ENCODE measurements at regions not wholly inside any gene's neighbourhood (a gene's known extent, or its start where the extent isn't known, plus 50 kb on each side); places are given as distances from the start of the nearest gene placed in this dataset.

- no peak for DNase-seq
These were observed 382.8 kb downstream of the BCL11B start for GRCh38 chr14:98888927-98889835.

GRCh38 chr14:98889836-98890185 is 382.2 kb downstream of the BCL11B start:
- no peak for DNase-seq

GRCh38 chr14:98890556-98891340 is 381.2 kb downstream of the BCL11B start:
- DNase-seq: no peak

- DNase-seq: no peak
These were observed 378.3 kb downstream of the BCL11B start for GRCh38 chr14:98893675-98894074.

GRCh38 chr14:98894600-98894999 is 377.4 kb downstream of the BCL11B start:
- DNase-seq: no peak

GRCh38 chr14:98896449-98896848 is 375.5 kb downstream of the BCL11B start:
- DNase-seq: no peak

GRCh38 chr14:98897605-98898309 is 374.2 kb downstream of the BCL11B start:
- no peak for DNase-seq

- no peak for DNase-seq
These were observed 372.6 kb downstream of the BCL11B start for GRCh38 chr14:98899441-98899840.

- no peak for DNase-seq
These were observed 371.8 kb downstream of the BCL11B start for GRCh38 chr14:98900236-98900635.

GRCh38 chr14:98900798-98901197 is 371.2 kb downstream of the BCL11B start:
- DNase-seq: no peak

GRCh38 chr14:98901511-98902205 is 370.3 kb downstream of the BCL11B start:
- DNase-seq: no peak

- no peak for DNase-seq
These were observed 368.6 kb downstream of the BCL11B start for GRCh38 chr14:98903371-98903770.

GRCh38 chr14:98904677-98905076 is 367.3 kb downstream of the BCL11B start:
- DNase-seq: no peak

GRCh38 chr14:98906123-98906995 is 365.6 kb downstream of the BCL11B start:
- DNase-seq: no peak

GRCh38 chr14:98907271-98907670 is 364.7 kb downstream of the BCL11B start:
- DNase-seq: no peak

- DNase-seq: no peak
These were observed 363.9 kb downstream of the BCL11B start for GRCh38 chr14:98908050-98908449.

- DNase-seq: no peak
These were observed 362.6 kb downstream of the BCL11B start for GRCh38 chr14:98909251-98909944.

GRCh38 chr14:98910061-98910460 is 361.9 kb downstream of the BCL11B start:
- no peak for DNase-seq

- DNase-seq: no peak
These were observed 359.3 kb downstream of the BCL11B start for GRCh38 chr14:98912655-98913054.

GRCh38 chr14:98913967-98914650 is 357.9 kb downstream of the BCL11B start:
- no peak for DNase-seq

GRCh38 chr14:98914942-98915341 is 357.1 kb downstream of the BCL11B start:
- DNase-seq: no peak
